ENCODE measurements at regions not wholly inside any gene's neighbourhood (a gene's known extent, or its start where the extent isn't known, plus 50 kb on each side); places are given as distances from the start of the nearest gene placed in this dataset.

DNA sequence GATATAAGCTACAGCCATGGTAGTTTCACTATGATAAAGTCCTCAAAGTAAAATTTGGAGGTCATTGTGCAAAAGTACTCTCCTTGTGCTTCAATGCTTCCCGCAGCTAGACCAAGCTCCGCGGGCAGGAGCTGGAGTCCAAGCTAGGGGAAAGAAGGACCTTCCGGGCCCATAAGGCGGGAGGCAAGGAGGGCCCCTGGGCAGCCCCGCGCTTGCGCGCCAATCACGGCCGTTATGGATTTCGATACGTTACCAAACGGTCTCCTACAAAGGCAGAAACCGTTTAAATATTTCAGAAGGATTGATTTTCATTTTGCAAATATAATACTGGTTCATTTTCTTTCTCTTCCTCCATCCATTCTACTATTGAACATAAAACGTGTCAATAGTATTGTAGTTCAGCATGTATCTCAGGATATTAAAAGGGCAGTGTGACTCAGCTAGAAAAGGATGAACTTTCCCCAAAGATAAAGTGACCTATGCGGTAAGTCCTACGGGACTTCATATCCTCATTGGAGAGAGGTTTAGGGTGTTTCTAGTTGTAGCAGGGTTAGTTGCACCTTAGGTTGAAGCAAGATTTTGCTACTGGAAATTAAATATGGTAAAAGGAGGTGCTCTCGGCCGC lies 128.0 kb downstream of the KIF20B start:
- TF ChIP-seq SIN3A (IDR thresholded peaks at IDR 0.05; ENCODE audit: borderline replicate concordance, insufficient read depth, low read depth, low read length) (no peak), TCF7L2 (IDR thresholded peaks at IDR 0.05; ENCODE audit: low read depth, low read length) (no peak)
- ChIA-PET POLR2A (no interaction called here), CTCF (no interaction called here)
- Histone ChIP-seq H3K4me3 (ENCODE audit: low read depth in 2 of 2, low read length in 2 of 2) (no peak overlapping the region), H3K9me3 (ENCODE audit: control insufficient read depth, insufficient read depth, low read depth, low read length) (no peaks in the 10 kb centered on the region), H3K36me3 (ENCODE audit: control insufficient read depth, insufficient read depth, low read length) (no peaks in the 10 kb centered on the region), H3K27me3 (ENCODE audit: control insufficient read depth, insufficient read depth, low read length) (no peaks in the 10 kb centered on the region; the same call in 1 of the 2 replicates), H3K4me1 (ENCODE audit: control insufficient read depth, insufficient read depth, low read length) (no peaks in the 10 kb centered on the region), H3K27ac (ENCODE audit: low read length) (no peak overlapping the region)
- intact Hi-C loops (cut with micrococcal nuclease; ENCODE audit: unreplicated experiment), result no loop called here
- in situ Hi-C loops (cut with HindIII; ENCODE audit: low pct_unique_long_range_greater_than_20kb, low sequenced_read_pairs), result no loop called here
- DNase-seq (ENCODE audit: low read depth, low spot score), result no peak
- no TSS peak for BruUV-seq (replicated peaks)
- ATAC-seq, result no peak

DNA sequence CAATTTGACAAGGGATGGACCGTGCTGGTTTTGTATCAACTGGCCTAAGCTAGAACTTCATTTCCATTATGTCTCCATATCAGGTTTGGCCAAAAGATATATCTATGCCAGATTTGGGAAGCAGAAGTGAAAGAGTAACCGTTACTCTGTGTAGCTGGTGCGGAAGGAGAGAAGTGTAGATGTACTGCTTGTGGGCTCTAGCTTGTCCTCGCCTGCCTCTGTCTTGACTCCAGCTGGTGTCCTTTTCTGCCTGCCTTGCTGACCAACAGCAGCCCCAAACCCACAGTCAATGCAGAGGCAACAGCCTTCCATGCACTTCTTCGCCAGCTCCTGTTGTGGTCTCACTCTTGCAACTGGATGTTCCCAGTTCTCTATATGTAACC lies 128.5 kb downstream of the KIF20B start:
- intact Hi-C loops (cut with micrococcal nuclease; ENCODE audit: unreplicated experiment), result no loop called here
- POLR2A ChIA-PET, result no interaction called here
- no peak for DNase-seq (ENCODE audit: low read depth, low spot score)
- CTCF ChIA-PET, result no interaction called here
- ATAC-seq, result peak; percentile 48; the same call in 1 of the 2 replicates
- no TSS peak for BruUV-seq (replicated peaks)
- Histone ChIP-seq H3K36me3 (ENCODE audit: control insufficient read depth, insufficient read depth, low read length) (no peaks in the 10 kb centered on the region), H3K27me3 (ENCODE audit: control insufficient read depth, insufficient read depth, low read length) (no peaks in the 10 kb centered on the region; the same call in 1 of the 2 replicates), H3K9me3 (ENCODE audit: control insufficient read depth, insufficient read depth, low read depth, low read length) (no peaks in the 10 kb centered on the region), H3K4me1 (ENCODE audit: control insufficient read depth, insufficient read depth, low read length) (no peaks in the 10 kb centered on the region), H3K27ac (ENCODE audit: low read length) (no peak overlapping the region), H3K4me3 (ENCODE audit: low read depth in 2 of 2, low read length in 2 of 2) (no peak overlapping the region)
- TF ChIP-seq POLR2AphosphoS5 (IDR thresholded peaks at IDR 0.05; ENCODE audit: low read depth, low read length), result no peak
- TF ChIP-seq, protein P1, sequence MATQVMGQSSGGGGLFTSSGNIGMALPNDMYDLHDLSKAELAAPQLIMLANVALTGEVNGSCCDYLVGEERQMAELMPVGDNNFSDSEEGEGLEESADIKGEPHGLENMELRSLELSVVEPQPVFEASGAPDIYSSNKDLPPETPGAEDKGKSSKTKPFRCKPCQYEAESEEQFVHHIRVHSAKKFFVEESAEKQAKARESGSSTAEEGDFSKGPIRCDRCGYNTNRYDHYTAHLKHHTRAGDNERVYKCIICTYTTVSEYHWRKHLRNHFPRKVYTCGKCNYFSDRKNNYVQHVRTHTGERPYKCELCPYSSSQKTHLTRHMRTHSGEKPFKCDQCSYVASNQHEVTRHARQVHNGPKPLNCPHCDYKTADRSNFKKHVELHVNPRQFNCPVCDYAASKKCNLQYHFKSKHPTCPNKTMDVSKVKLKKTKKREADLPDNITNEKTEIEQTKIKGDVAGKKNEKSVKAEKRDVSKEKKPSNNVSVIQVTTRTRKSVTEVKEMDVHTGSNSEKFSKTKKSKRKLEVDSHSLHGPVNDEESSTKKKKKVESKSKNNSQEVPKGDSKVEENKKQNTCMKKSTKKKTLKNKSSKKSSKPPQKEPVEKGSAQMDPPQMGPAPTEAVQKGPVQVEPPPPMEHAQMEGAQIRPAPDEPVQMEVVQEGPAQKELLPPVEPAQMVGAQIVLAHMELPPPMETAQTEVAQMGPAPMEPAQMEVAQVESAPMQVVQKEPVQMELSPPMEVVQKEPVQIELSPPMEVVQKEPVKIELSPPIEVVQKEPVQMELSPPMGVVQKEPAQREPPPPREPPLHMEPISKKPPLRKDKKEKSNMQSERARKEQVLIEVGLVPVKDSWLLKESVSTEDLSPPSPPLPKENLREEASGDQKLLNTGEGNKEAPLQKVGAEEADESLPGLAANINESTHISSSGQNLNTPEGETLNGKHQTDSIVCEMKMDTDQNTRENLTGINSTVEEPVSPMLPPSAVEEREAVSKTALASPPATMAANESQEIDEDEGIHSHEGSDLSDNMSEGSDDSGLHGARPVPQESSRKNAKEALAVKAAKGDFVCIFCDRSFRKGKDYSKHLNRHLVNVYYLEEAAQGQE (IDR thresholded peaks at IDR 0.05; ENCODE audit: insufficient read depth in 1 of 2, low read depth in 2 of 2, low read length in 1 of 2), result no peak
- no peak for TF ChIP-seq SIN3A (IDR thresholded peaks at IDR 0.05; ENCODE audit: borderline replicate concordance, insufficient read depth, low read depth, low read length)
- TF ChIP-seq CTCF (IDR thresholded peaks at IDR 0.05), result no peak
- TF ChIP-seq TCF7L2 (IDR thresholded peaks at IDR 0.05; ENCODE audit: low read depth, low read length), result no peak
- in situ Hi-C loops (cut with HindIII; ENCODE audit: low pct_unique_long_range_greater_than_20kb, low sequenced_read_pairs), result no loop called here

DNA sequence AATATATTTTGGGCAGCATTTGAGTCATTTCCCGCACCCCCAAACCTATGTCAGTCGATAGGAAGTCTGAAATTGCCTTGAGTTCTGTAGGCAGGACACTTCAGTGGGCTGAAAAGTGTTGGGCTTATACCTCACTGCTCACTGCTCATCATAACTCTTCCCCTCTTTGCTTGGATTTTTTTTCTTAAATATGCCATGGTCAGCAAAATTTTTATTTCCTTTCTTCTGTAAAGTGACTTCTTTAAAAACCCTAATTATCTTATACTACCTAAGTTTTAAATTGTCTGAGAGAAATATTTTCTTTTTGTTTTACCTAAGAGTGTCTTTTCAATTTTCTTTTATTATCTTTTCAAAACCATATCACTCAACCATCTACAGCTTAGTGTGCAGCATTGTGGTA lies 129.2 kb downstream of the KIF20B start:
- BruUV-seq (replicated peaks), result no TSS peak
- CTCF ChIA-PET, result no interaction called here
- intact Hi-C loops (cut with micrococcal nuclease; ENCODE audit: unreplicated experiment), result no loop called here
- Histone ChIP-seq H3K9me3 (ENCODE audit: control insufficient read depth, insufficient read depth, low read depth, low read length) (no peaks in the 10 kb centered on the region), H3K4me1 (ENCODE audit: control insufficient read depth, insufficient read depth, low read length) (no peaks in the 10 kb centered on the region), H3K4me3 (ENCODE audit: low read depth in 2 of 2, low read length in 2 of 2) (no peak overlapping the region), H3K27ac (ENCODE audit: low read length) (no peak overlapping the region), H3K27me3 (ENCODE audit: control insufficient read depth, insufficient read depth, low read length) (no peaks in the 10 kb centered on the region; the same call in 1 of the 2 replicates), H3K36me3 (ENCODE audit: control insufficient read depth, insufficient read depth, low read length) (no peaks in the 10 kb centered on the region)
- POLR2A ChIA-PET, result no interaction called here
- DNase-seq (ENCODE audit: low read depth, low spot score) (no peak), ATAC-seq (no peak)
- in situ Hi-C loops (cut with HindIII; ENCODE audit: low pct_unique_long_range_greater_than_20kb, low sequenced_read_pairs), result no loop called here
- TF ChIP-seq CTCF (IDR thresholded peaks at IDR 0.05) (no peak), POLR2AphosphoS5 (IDR thresholded peaks at IDR 0.05; ENCODE audit: low read depth, low read length) (no peak), SIN3A (IDR thresholded peaks at IDR 0.05; ENCODE audit: borderline replicate concordance, insufficient read depth, low read depth, low read length) (no peak), TCF7L2 (IDR thresholded peaks at IDR 0.05; ENCODE audit: low read depth, low read length) (no peak)
- TF ChIP-seq, protein P1 (IDR thresholded peaks at IDR 0.05; ENCODE audit: insufficient read depth in 1 of 2, low read depth in 2 of 2, low read length in 1 of 2), result no peak

Data from Panc1 (cell line).